ENCODE measurements at regions not wholly inside any gene's neighbourhood (a gene's known extent, or its start where the extent isn't known, plus 50 kb on each side); places are given as distances from the start of the nearest gene placed in this dataset.
"Not testable (repeated sequence)": the region's sequence is repeated elsewhere in the genome, so short reads cannot be mapped to it uniquely, and the experiment has no call there.

- no peaks in the 10 kb centered on the region for H3K27me3 ChIP-seq (ENCODE audit: control insufficient read depth in 2 of 2, insufficient read depth in 2 of 2, low read length in 2 of 2)
- no peak overlapping the region for H3K9ac ChIP-seq (ENCODE audit: low read depth in 1 of 2, low read length in 2 of 2)
- no peaks in the 10 kb centered on the region for H3K9me3 ChIP-seq (ENCODE audit: control insufficient read depth in 2 of 2, low read length in 2 of 2)
- no peaks in the 10 kb centered on the region for H3K4me1 ChIP-seq (ENCODE audit: control insufficient read depth in 2 of 2, insufficient read depth in 2 of 2, low read length in 2 of 2)
- H3K4me3 ChIP-seq (ENCODE audit: low read length in 2 of 2): no peak overlapping the region
- H3K27ac ChIP-seq (ENCODE audit: low read depth in 2 of 2, low read length in 2 of 2): no peak overlapping the region
- no peaks in the 10 kb centered on the region for H3K36me3 ChIP-seq (ENCODE audit: control insufficient read depth in 2 of 2, insufficient read depth in 2 of 2, low read length in 2 of 2)
These were observed 1067.7 kb upstream of the COX7C start for GRCh38 chr5:85549836-85550599.

GRCh38 chr5:85556464-85556863 is 1061.3 kb upstream of the COX7C start:
- Histone ChIP-seq H3K27me3 (ENCODE audit: control insufficient read depth in 2 of 2, insufficient read depth in 2 of 2, low read length in 2 of 2) (no peaks in the 10 kb centered on the region), H3K9ac (ENCODE audit: low read depth in 1 of 2, low read length in 2 of 2) (no peak overlapping the region), H3K9me3 (ENCODE audit: control insufficient read depth in 2 of 2, low read length in 2 of 2) (no peaks in the 10 kb centered on the region), H3K36me3 (ENCODE audit: control insufficient read depth in 2 of 2, insufficient read depth in 2 of 2, low read length in 2 of 2) (no peaks in the 10 kb centered on the region), H3K4me1 (ENCODE audit: control insufficient read depth in 2 of 2, insufficient read depth in 2 of 2, low read length in 2 of 2) (no peaks in the 10 kb centered on the region), H3K4me3 (ENCODE audit: low read length in 2 of 2) (no peak overlapping the region), H3K27ac (ENCODE audit: low read depth in 2 of 2, low read length in 2 of 2) (no peak overlapping the region)

GRCh38 chr5:85576666-85577065 is 1041.1 kb upstream of the COX7C start:
- Histone ChIP-seq H3K27ac (ENCODE audit: low read depth in 2 of 2, low read length in 2 of 2) (no peak overlapping the region), H3K4me3 (ENCODE audit: low read length in 2 of 2) (no peak overlapping the region), H3K27me3 (ENCODE audit: control insufficient read depth in 2 of 2, insufficient read depth in 2 of 2, low read length in 2 of 2) (no peaks in the 10 kb centered on the region), H3K9ac (ENCODE audit: low read depth in 1 of 2, low read length in 2 of 2) (no peak overlapping the region), H3K36me3 (ENCODE audit: control insufficient read depth in 2 of 2, insufficient read depth in 2 of 2, low read length in 2 of 2) (no peaks in the 10 kb centered on the region), H3K4me1 (ENCODE audit: control insufficient read depth in 2 of 2, insufficient read depth in 2 of 2, low read length in 2 of 2) (no peaks in the 10 kb centered on the region), H3K9me3 (ENCODE audit: control insufficient read depth in 2 of 2, low read length in 2 of 2) (no peaks in the 10 kb centered on the region)

DNA sequence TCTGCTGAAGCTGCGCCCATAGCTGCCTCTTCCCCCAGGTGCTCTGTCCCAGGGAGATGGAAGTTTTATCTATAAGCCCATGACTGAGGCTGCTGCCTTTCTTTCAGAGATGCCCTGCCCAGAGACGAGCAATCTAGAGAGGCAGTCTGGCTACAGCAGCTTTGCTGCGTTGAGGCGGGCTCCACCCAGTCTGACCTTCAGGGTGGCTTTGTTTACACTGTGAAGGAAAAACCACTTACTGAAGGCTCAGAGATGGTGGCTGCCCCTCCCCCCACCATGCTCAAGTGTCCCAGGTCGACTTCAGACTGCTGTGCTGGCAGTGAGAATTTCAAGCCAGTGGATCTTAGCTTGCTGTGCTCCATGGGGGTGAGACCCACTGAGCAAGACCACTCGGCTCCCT is 1029.9 kb upstream of the COX7C start:
- not testable (repeated sequence) for H3K4me1 ChIP-seq (ENCODE audit: control insufficient read depth in 2 of 2, insufficient read depth in 2 of 2, low read length in 2 of 2); H3K9me3 ChIP-seq (ENCODE audit: control insufficient read depth in 2 of 2, low read length in 2 of 2); H3K27ac ChIP-seq (ENCODE audit: low read depth in 2 of 2, low read length in 2 of 2); H3K9ac ChIP-seq (ENCODE audit: low read depth in 1 of 2, low read length in 2 of 2); H3K4me3 ChIP-seq (ENCODE audit: low read length in 2 of 2); H3K27me3 ChIP-seq (ENCODE audit: control insufficient read depth in 2 of 2, insufficient read depth in 2 of 2, low read length in 2 of 2); H3K36me3 ChIP-seq (ENCODE audit: control insufficient read depth in 2 of 2, insufficient read depth in 2 of 2, low read length in 2 of 2)

- not testable (repeated sequence) for H3K9ac ChIP-seq (ENCODE audit: low read depth in 1 of 2, low read length in 2 of 2); H3K9me3 ChIP-seq (ENCODE audit: control insufficient read depth in 2 of 2, low read length in 2 of 2); H3K27me3 ChIP-seq (ENCODE audit: control insufficient read depth in 2 of 2, insufficient read depth in 2 of 2, low read length in 2 of 2); H3K36me3 ChIP-seq (ENCODE audit: control insufficient read depth in 2 of 2, insufficient read depth in 2 of 2, low read length in 2 of 2); H3K27ac ChIP-seq (ENCODE audit: low read depth in 2 of 2, low read length in 2 of 2); H3K4me3 ChIP-seq (ENCODE audit: low read length in 2 of 2); H3K4me1 ChIP-seq (ENCODE audit: control insufficient read depth in 2 of 2, insufficient read depth in 2 of 2, low read length in 2 of 2)
These were observed 1029.5 kb upstream of the COX7C start for GRCh38 chr5:85588268-85588667.

DNA sequence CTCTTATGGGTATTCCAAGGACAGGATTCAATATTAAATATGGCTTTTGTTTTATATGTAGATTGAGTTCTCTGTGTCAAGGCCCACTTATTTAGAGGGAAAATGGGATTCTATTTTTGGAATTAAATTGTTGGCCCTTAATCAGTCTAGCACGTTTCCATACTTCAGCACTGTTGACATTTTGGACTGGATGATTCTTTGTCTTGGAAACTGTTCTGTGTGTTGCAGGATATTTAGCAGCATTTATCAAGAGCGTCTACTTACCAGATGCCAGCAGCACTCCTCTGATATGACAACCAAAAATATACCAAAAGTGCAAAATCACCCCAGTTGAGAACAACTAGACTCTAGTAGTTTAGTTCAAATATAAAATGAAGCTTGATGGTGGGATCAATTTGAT is 1027.0 kb upstream of the COX7C start:
- H3K36me3 ChIP-seq (ENCODE audit: control insufficient read depth in 2 of 2, insufficient read depth in 2 of 2, low read length in 2 of 2): no peaks in the 10 kb centered on the region
- no peaks in the 10 kb centered on the region for H3K4me1 ChIP-seq (ENCODE audit: control insufficient read depth in 2 of 2, insufficient read depth in 2 of 2, low read length in 2 of 2)
- no peak overlapping the region for H3K9ac ChIP-seq (ENCODE audit: low read depth in 1 of 2, low read length in 2 of 2)
- H3K27ac ChIP-seq (ENCODE audit: low read depth in 2 of 2, low read length in 2 of 2): no peak overlapping the region
- H3K4me3 ChIP-seq (ENCODE audit: low read length in 2 of 2): no peak overlapping the region
- H3K27me3 ChIP-seq (ENCODE audit: control insufficient read depth in 2 of 2, insufficient read depth in 2 of 2, low read length in 2 of 2): no peaks in the 10 kb centered on the region
- no peaks in the 10 kb centered on the region for H3K9me3 ChIP-seq (ENCODE audit: control insufficient read depth in 2 of 2, low read length in 2 of 2)

GRCh38 chr5:85591311-85591710 is 1026.4 kb upstream of the COX7C start:
- Histone ChIP-seq H3K9ac (ENCODE audit: low read depth in 1 of 2, low read length in 2 of 2) (no peak overlapping the region), H3K36me3 (ENCODE audit: control insufficient read depth in 2 of 2, insufficient read depth in 2 of 2, low read length in 2 of 2) (no peaks in the 10 kb centered on the region), H3K27ac (ENCODE audit: low read depth in 2 of 2, low read length in 2 of 2) (no peak overlapping the region), H3K9me3 (ENCODE audit: control insufficient read depth in 2 of 2, low read length in 2 of 2) (no peaks in the 10 kb centered on the region), H3K27me3 (ENCODE audit: control insufficient read depth in 2 of 2, insufficient read depth in 2 of 2, low read length in 2 of 2) (no peaks in the 10 kb centered on the region), H3K4me3 (ENCODE audit: low read length in 2 of 2) (no peak overlapping the region), H3K4me1 (ENCODE audit: control insufficient read depth in 2 of 2, insufficient read depth in 2 of 2, low read length in 2 of 2) (no peaks in the 10 kb centered on the region)

DNA sequence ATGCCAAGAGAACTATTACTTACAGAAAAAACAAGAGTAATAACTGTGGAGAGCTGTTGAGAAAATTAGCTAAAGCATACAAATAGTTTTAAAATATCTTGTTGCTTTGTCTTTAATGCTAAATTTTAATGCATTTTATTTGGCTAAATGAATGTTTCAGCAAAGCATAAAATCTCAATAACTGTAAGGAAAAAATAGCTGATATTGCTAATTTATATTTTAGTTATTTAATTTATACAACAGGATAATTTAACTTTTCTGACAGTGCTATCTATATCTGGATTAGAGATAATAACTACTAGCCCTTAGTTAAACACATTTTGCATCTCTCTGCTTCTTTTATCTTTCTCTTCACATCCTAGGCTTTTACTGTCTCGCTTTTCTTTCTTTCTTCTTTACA is 1014.9 kb upstream of the COX7C start:
- Histone ChIP-seq H3K9ac (ENCODE audit: low read depth in 1 of 2, low read length in 2 of 2) (no peak overlapping the region), H3K27me3 (ENCODE audit: control insufficient read depth in 2 of 2, insufficient read depth in 2 of 2, low read length in 2 of 2) (no peaks in the 10 kb centered on the region), H3K4me1 (ENCODE audit: control insufficient read depth in 2 of 2, insufficient read depth in 2 of 2, low read length in 2 of 2) (no peaks in the 10 kb centered on the region), H3K27ac (ENCODE audit: low read depth in 2 of 2, low read length in 2 of 2) (no peak overlapping the region), H3K9me3 (ENCODE audit: control insufficient read depth in 2 of 2, low read length in 2 of 2) (no peaks in the 10 kb centered on the region), H3K36me3 (ENCODE audit: control insufficient read depth in 2 of 2, insufficient read depth in 2 of 2, low read length in 2 of 2) (no peaks in the 10 kb centered on the region), H3K4me3 (ENCODE audit: low read length in 2 of 2) (no peak overlapping the region)

GRCh38 chr5:85604378-85604777 is 1013.4 kb upstream of the COX7C start:
- Histone ChIP-seq H3K9me3 (ENCODE audit: control insufficient read depth in 2 of 2, low read length in 2 of 2) (no peaks in the 10 kb centered on the region), H3K36me3 (ENCODE audit: control insufficient read depth in 2 of 2, insufficient read depth in 2 of 2, low read length in 2 of 2) (no peaks in the 10 kb centered on the region), H3K4me1 (ENCODE audit: control insufficient read depth in 2 of 2, insufficient read depth in 2 of 2, low read length in 2 of 2) (no peaks in the 10 kb centered on the region), H3K4me3 (ENCODE audit: low read length in 2 of 2) (no peak overlapping the region), H3K27ac (ENCODE audit: low read depth in 2 of 2, low read length in 2 of 2) (no peak overlapping the region), H3K27me3 (ENCODE audit: control insufficient read depth in 2 of 2, insufficient read depth in 2 of 2, low read length in 2 of 2) (no peaks in the 10 kb centered on the region), H3K9ac (ENCODE audit: low read depth in 1 of 2, low read length in 2 of 2) (no peak overlapping the region)

GRCh38 chr5:85604786-85605185 is 1013.0 kb upstream of the COX7C start:
- H3K4me3 ChIP-seq (ENCODE audit: low read length in 2 of 2): no peak overlapping the region
- H3K9me3 ChIP-seq (ENCODE audit: control insufficient read depth in 2 of 2, low read length in 2 of 2): no peaks in the 10 kb centered on the region
- no peaks in the 10 kb centered on the region for H3K4me1 ChIP-seq (ENCODE audit: control insufficient read depth in 2 of 2, insufficient read depth in 2 of 2, low read length in 2 of 2)
- no peak overlapping the region for H3K27ac ChIP-seq (ENCODE audit: low read depth in 2 of 2, low read length in 2 of 2)
- H3K9ac ChIP-seq (ENCODE audit: low read depth in 1 of 2, low read length in 2 of 2): no peak overlapping the region
- H3K27me3 ChIP-seq (ENCODE audit: control insufficient read depth in 2 of 2, insufficient read depth in 2 of 2, low read length in 2 of 2): no peaks in the 10 kb centered on the region
- H3K36me3 ChIP-seq (ENCODE audit: control insufficient read depth in 2 of 2, insufficient read depth in 2 of 2, low read length in 2 of 2): no peaks in the 10 kb centered on the region

DNA sequence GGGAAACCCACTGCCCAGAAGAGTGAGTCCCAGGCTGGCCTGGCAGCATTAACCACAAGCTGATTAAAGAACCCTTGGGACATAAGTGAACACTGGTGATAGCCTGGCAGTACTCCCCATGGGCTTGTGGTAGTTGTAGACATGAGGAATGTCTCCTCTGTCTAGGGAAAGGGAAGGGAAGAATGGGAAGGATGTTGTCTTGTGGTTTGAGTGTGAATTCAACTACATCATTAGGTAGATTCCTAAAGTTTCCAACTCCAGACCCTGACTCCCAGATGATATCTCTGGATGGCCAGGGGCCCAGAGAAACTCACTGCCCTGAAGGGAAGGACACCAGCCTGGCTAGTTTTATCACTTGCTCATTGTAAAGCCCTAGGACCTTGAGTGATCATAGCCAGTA is 1012.4 kb upstream of the COX7C start:
- Histone ChIP-seq H3K36me3 (ENCODE audit: control insufficient read depth in 2 of 2, insufficient read depth in 2 of 2, low read length in 2 of 2) (no peaks in the 10 kb centered on the region), H3K27ac (ENCODE audit: low read depth in 2 of 2, low read length in 2 of 2) (no peak overlapping the region), H3K9me3 (ENCODE audit: control insufficient read depth in 2 of 2, low read length in 2 of 2) (no peaks in the 10 kb centered on the region), H3K27me3 (ENCODE audit: control insufficient read depth in 2 of 2, insufficient read depth in 2 of 2, low read length in 2 of 2) (no peaks in the 10 kb centered on the region), H3K4me1 (ENCODE audit: control insufficient read depth in 2 of 2, insufficient read depth in 2 of 2, low read length in 2 of 2) (no peaks in the 10 kb centered on the region), H3K9ac (ENCODE audit: low read depth in 1 of 2, low read length in 2 of 2) (no peak overlapping the region), H3K4me3 (ENCODE audit: low read length in 2 of 2) (no peak overlapping the region)
